HG02763 (cell line): ENCODE measurements at regions not wholly inside any gene's neighbourhood (a gene's known extent, or its start where the extent isn't known, plus 50 kb on each side); places are given as distances from the start of the nearest gene placed in this dataset.
"Not testable (repeated sequence)": the region's sequence is repeated elsewhere in the genome, so short reads cannot be mapped to it uniquely, and the experiment has no call there.

Experiments
- ATAC-seq: cut with Tn5 transposase; IDR thresholded peaks from one replicate; pipeline ENCODE4 v1.9.1; 2021; ENCODE audit warnings: mild to moderate bottlenecking, moderate library complexity; ENCODE audit not compliant: unreplicated experiment

DNA sequence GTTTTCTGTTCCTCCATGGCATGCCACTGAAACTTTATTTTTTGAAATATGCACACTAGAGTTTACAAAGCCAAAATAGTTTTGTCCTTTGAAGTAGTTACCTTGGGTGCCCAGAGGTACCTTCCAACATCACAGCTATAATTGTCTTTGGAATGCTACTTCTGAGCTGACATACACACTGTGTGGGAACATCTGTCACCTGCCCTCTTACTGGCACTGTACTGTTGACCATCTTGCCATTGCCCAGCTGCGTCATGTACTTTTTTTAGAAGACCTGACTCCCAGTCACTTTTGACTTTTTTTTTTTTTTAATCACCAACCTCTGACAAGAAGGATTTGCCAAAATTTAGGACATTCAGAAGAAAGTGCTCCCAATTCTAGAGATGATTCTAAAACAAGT is 200.5 kb upstream of the CXorf66 start:
- ATAC-seq = no peak

- ATAC-seq = no peak
Observed at GRCh38 chrX:140164391-140164790, 199.1 kb upstream of the CXorf66 start.

- ATAC-seq = no peak
Observed at GRCh38 chrX:140163371-140164159, 198.2 kb upstream of the CXorf66 start.

DNA sequence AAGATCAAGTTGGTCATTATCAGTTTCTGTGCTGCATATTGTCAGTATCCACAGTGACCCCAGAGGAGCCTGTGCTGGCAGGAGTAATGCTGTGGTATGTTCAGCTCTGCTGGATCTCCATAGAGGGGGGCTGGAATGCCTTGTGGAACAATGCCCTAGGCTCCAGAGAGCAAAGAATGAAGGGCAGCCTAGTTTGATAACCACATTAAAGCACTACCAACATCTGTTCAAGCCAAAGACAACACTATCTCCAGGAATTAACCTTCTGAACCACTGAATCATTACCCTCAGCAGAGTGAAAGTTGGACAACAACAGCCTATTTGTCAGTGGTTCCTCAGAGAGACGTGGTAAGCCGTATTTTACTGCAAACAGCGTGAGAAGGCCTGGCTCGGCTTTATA is 192.3 kb upstream of the CXorf66 start:
- ATAC-seq = no peak

DNA sequence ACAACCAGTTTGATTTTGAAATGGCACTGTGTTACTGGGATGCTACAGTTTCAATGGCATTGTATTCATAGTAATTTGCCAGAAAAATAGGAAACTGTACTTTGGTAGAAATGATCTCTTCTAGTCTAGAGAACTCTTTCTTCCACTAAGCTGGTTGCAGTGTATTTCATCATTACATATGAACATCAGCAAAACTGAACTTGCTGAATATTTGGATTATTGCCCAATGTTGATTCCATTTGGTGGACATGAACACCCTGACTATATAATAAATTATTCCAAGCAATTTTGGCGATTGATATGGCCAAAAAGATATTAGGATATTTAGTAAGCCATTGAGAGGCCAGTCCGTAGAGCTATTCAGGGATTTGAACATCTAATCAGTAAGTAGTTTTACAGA is 191.8 kb upstream of the CXorf66 start:
- ATAC-seq = no peak

DNA sequence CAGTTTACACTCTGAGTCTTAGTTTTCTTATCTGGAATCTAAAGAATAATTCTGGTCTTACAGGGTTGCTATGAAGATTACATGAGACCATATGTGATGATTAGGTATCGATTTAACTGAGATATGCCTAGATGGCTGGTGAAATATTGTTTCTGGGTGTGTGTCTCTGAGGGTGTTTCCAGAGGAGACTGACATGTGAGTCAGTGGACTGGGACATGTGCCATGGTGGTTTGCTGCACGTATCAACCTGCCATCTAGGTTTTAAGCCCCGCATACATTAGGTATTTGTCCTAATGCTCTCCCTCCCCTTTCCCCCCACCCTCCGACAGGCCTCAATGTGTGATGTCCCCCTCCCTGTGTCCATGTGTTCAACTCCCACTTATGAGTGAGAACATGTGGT is 186.0 kb upstream of the CXorf66 start:
- ATAC-seq = no peak

DNA sequence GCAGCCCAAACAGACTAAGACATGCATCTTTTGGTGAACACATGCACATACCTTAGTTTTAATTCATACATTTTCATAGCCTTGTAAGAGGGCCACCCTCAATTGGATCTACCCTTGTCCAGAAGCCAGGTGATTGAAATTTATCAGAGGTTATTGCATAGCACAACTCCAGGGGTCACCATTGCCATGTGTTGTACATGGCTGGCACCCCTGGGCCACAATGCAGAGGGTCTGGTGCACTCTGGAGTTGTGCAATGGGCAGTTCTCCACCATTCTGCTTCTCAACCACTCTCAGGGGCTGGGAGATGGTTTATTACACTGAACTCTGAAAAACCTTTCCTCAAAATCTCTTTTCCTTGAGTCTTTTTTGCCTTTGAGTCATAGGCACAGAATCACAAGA is 184.4 kb upstream of the CXorf66 start:
- no peak for ATAC-seq

- peak; percentile 73 for ATAC-seq
Observed at GRCh38 chrX:140141444-140142029, 176.2 kb upstream of the CXorf66 start.

DNA sequence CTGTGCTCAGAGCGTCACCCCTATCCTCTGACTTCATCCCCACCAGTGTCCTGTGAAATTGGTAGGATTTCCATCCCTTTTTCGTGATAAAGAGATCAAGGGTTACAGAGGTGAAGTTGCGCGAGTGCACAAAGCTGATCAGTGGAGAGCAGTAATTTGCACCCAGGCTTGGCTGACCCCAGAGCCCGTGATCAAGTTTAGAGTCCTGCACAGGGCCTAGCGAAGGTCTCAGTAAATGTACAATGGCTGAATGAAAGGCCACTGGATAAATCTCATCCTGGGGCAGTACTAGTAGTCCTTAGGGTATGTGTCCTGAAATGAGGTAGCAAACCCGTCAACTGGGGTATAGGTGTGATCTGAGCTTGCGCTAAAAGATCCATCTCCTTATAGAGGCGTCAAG is 173.2 kb upstream of the CXorf66 start:
- not testable (repeated sequence) for ATAC-seq

DNA sequence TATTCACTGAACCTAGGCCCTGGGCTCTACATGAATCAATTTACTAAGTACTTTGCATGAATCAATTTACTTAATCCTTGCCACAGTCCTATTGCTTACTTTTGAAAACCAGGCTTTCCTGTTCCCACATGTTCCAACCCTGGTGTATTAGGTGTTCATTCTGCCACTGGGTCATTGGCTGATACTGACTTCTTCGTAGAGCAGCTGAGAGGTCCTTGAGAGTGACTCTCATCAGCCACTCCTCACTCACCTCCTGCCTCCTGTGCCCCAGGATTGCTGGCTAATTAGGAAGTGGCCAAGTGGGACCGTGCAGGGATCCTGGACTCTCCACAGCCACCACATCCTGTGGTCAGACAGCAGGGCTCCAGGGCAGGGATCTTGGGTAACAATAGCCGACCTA is 172.7 kb upstream of the CXorf66 start:
- ATAC-seq = not testable (repeated sequence)

DNA sequence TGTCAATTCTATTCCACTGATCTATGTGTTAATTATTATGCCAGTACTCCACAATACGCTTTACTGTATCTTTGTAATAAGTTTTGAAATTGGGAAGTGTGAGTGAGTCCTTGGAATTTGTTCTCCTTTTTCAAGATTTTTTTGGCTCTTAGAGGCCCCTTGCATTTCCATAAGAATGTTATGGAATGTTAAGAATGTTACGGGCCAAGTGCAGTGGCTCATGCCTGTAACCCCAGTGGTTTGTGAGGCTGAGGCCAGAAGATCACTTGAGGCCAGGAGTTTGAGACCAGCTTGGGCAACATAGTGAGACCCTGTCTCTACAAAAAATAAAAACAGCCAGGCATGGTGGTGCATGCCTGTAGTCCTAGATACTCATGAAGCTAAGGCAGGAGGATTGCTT is 167.6 kb upstream of the CXorf66 start:
- ATAC-seq = no peak

GRCh38 chrX:140123446-140123845 is 158.1 kb upstream of the CXorf66 start:
- ATAC-seq = no peak

GRCh38 chrX:140114059-140114458 is 148.7 kb upstream of the CXorf66 start:
- not testable (repeated sequence) for ATAC-seq

GRCh38 chrX:140110081-140110650 is 144.8 kb upstream of the CXorf66 start:
- no peak for ATAC-seq

GRCh38 chrX:140104760-140105159 is 139.4 kb upstream of the CXorf66 start:
- no peak for ATAC-seq

DNA sequence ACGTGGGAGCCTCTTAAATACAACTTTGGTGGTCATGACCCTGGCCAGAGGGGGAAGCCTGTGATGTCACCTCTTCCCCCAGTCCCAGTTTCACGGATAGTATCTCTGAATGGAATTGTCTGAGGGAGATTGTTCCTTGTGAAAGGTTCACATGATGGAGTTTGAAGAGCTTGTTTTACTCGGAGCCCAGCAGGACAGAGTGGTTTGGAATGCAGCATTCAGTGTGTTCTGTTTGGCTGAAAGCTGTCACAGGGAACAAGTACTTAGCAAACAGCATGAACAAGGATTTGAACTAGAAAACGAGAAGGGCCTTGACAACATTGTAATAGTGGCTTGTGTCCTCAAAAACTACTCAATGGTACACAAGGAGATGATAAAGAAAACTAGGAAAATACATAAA is 133.9 kb upstream of the CXorf66 start:
- no peak for ATAC-seq

GRCh38 chrX:140092121-140092520 is 126.8 kb upstream of the CXorf66 start:
- ATAC-seq = no peak

GRCh38 chrX:140091125-140091886 is 126.0 kb upstream of the CXorf66 start:
- ATAC-seq = peak; percentile 62

- no peak for ATAC-seq
Observed at GRCh38 chrX:140090800-140091124, 125.4 kb upstream of the CXorf66 start.

DNA sequence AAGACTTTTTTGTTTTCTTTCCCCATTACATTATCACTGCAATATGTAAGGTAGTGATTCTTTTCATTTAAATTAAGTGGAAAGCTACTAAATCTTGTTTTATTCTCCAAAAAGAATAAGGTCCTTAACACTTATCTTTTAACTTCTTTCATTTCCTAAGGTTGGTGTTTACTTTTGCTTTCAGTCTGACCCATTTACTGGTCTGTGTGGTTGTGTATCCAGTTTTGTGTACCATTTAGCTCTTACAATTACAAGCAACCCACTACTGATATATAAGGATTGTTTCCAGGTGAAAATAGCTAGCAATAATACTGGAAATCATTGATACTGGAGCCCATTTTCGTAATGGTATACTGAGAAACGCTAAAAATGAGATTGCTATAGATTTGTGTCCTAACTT is 123.1 kb upstream of the CXorf66 start:
- no peak for ATAC-seq

DNA sequence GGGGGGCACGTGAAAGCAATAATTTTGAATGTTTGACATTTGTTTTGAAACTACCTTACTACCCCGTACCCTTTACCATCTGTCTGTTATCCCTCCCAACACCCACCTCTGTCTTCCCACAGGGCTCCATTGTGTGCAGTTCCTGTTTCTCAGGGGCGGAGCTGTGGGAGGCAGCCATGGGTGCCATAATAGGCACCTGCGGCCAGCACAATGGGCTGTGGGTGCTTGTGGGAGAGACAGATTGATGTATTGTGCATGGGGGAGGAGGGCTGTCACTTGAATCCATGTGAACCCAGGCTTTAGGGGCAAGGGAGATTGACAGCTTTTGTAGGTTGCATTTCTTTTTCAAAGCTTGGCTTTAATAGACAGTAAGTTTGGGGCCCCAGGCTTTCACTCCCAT is 122.6 kb upstream of the CXorf66 start:
- ATAC-seq = no peak

DNA sequence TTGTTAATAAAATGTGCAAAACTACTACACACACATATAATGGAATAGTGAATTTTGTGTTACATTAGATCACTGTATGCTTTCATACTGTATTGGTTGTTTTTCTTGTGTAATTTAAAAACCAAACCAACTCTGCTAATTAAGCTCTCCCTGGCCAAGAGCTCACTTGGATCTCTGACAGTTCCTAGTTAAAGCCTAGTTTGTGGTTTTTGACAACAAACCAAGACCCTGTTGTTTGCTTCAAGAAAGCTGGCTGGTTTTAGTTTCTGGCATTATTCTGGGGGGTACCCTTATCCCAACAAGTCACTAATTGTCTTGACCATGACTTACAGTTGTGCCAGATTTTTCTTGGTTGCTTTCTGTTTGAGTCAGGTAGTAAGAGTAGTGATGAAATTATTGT is 121.4 kb upstream of the CXorf66 start:
- no peak for ATAC-seq
